T-helper 17 cell (primary cell): ENCODE measurements at regions not wholly inside any gene's neighbourhood (a gene's known extent, or its start where the extent isn't known, plus 50 kb on each side); places are given as distances from the start of the nearest gene placed in this dataset.
"Not testable (repeated sequence)": the region's sequence is repeated elsewhere in the genome, so short reads cannot be mapped to it uniquely, and the experiment has no call there.

Source experiments
- ATAC-seq: fragments of 150-1000 bp; cut with Tn5 transposase; 2 replicates; pipeline ENCODE4 v1.10.0; 2021; ENCODE audit warnings: mild to moderate bottlenecking, moderate library complexity
- DNase-seq, 3 donors: peaks; one replicate each; pipeline versions ENCODE4 v3.0.0 to v3.0.0-alpha.2; 2020 to 2021
- H3K9me3 ChIP-seq: one replicate; pipeline ENCODE4 v1.7.0; 2013; ENCODE audit warnings: low read length, mild to moderate bottlenecking; ENCODE audit not compliant: control insufficient read depth, poor library complexity, severe bottlenecking
- H3K27ac Mint-ChIP-seq: one replicate; pipeline ENCODE4 v1.8.0; 2022; ENCODE audit warnings: mild to moderate bottlenecking, moderate library complexity, mixed read lengths
- H3K27me3 Mint-ChIP-seq: one replicate; pipeline ENCODE4 v1.8.0; 2022; ENCODE audit warnings: mixed read lengths
- H3K36me3 Mint-ChIP-seq: one replicate; pipeline ENCODE4 v1.8.0; 2022; ENCODE audit warnings: low read depth, mixed read lengths
- H3K4me1 Mint-ChIP-seq: one replicate; pipeline ENCODE4 v1.8.0; 2022; ENCODE audit warnings: mild to moderate bottlenecking, mixed read lengths
- H3K4me3 Mint-ChIP-seq: one replicate; pipeline ENCODE4 v1.8.0; 2022; ENCODE audit warnings: mild to moderate bottlenecking, moderate library complexity, mixed read lengths

GRCh38 chr5:72705178-72705577 is 111.3 kb upstream of the TNPO1 start:
- peaks cover 32% of the 10 kb centered on the region for H3K27me3 Mint-ChIP-seq
- H3K36me3 Mint-ChIP-seq: no peaks in the 10 kb centered on the region
- no peak overlapping the region for H3K4me3 Mint-ChIP-seq
- no peaks in the 10 kb centered on the region for H3K9me3 ChIP-seq
- DNase-seq (no peak), ATAC-seq (no peak)
- H3K27ac Mint-ChIP-seq: no peak overlapping the region
- H3K4me1 Mint-ChIP-seq: no peaks in the 10 kb centered on the region

DNA sequence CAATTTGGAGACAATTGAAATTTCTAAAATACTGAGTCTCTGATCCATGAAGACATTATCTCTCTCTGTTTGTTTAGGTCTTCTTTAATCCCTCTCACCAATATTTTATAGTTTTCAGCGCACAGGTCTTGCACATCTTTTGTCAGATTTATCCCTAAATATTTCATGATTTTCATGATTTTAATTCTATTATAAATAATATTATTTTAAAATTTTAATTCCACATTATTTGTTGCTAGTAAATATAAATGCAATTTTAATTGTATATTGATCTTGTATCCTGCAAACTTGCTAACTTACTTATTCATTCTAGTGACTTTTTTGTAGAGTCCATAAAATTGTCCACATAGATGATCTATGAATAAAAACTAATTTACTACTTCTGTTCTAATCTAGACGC is 112.6 kb upstream of the TNPO1 start:
- H3K4me1 Mint-ChIP-seq: no peaks in the 10 kb centered on the region
- no peaks in the 10 kb centered on the region for H3K36me3 Mint-ChIP-seq
- no peaks in the 10 kb centered on the region for H3K9me3 ChIP-seq
- no peak overlapping the region for H3K27ac Mint-ChIP-seq
- H3K27me3 Mint-ChIP-seq: peaks cover 20% of the 10 kb centered on the region
- ATAC-seq: no peak
- no peak for DNase-seq
- H3K4me3 Mint-ChIP-seq: no peak overlapping the region

GRCh38 chr5:72702881-72703434 is 113.5 kb upstream of the TNPO1 start:
- Mint-ChIP-seq H3K36me3 (no peaks in the 10 kb centered on the region), H3K4me3 (no peak overlapping the region), H3K4me1 (no peaks in the 10 kb centered on the region), H3K27ac (no peak overlapping the region), H3K27me3 (peaks cover 22% of the 10 kb centered on the region)
- no peak for ATAC-seq
- no peak for DNase-seq
- no peaks in the 10 kb centered on the region for H3K9me3 ChIP-seq

DNA sequence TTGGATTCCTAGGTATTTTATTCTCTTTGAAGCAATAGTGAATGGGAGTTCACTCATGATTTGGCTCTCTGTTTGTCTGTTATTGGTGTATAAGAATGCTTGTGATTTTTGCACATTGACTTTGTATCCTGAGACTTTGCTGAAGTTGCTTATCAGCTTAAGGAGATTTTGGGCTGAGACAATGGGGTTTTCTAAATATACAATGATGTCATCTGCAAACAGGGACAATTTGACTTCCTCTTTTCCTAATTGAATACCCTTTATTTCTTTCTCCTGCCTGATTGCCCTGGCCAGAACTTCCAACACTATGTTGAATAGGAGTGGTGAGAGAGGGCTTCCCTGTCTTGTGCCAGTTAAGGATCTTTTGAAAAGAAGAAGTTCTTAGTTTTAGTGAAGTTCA is 114.4 kb upstream of the TNPO1 start:
- not testable (repeated sequence) for H3K9me3 ChIP-seq

DNA sequence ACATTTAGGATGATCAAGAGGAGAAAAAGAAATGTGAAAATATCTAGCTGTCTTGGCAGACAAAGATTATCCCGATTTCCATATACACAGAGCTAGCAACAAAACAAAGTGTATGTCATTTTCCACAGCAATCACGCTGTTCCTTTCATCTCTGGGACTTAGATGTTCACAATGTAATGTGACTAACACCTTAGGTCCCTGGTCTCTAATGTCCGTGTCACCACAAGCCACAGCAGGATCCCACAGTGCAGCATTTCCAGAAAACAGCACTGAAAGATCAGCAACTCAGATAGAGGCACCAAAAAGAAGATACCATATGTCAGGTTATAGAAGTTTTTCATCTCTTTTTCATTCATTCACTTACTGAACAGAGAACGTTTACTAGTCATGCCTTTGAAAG is 118.0 kb upstream of the TNPO1 start:
- no peak overlapping the region for H3K27ac Mint-ChIP-seq
- ATAC-seq (no peak), DNase-seq (no peak)
- peaks cover 31% of the 10 kb centered on the region for H3K27me3 Mint-ChIP-seq
- no peak overlapping the region for H3K4me3 Mint-ChIP-seq
- H3K4me1 Mint-ChIP-seq: no peaks in the 10 kb centered on the region
- H3K9me3 ChIP-seq: no peaks in the 10 kb centered on the region
- H3K36me3 Mint-ChIP-seq: peaks cover 2% of the 10 kb centered on the region

More for the DNA sequence above, 114.4 kb upstream of the TNPO1 start:
- not testable (repeated sequence) for ATAC-seq, H3K4me3 Mint-ChIP-seq, H3K36me3 Mint-ChIP-seq, H3K27ac Mint-ChIP-seq, DNase-seq, H3K4me1 Mint-ChIP-seq
- H3K27me3 Mint-ChIP-seq: peaks cover 16% of the 10 kb centered on the region

- Mint-ChIP-seq H3K4me1 (no peaks in the 10 kb centered on the region), H3K36me3 (peaks cover 2% of the 10 kb centered on the region), H3K4me3 (no peak overlapping the region), H3K27ac (no peak overlapping the region), H3K27me3 (peaks cover 39% of the 10 kb centered on the region)
- DNase-seq (no peak), ATAC-seq (no peak)
- H3K9me3 ChIP-seq: no peaks in the 10 kb centered on the region
Observed at GRCh38 chr5:72697622-72698021, 118.8 kb upstream of the TNPO1 start.

DNA sequence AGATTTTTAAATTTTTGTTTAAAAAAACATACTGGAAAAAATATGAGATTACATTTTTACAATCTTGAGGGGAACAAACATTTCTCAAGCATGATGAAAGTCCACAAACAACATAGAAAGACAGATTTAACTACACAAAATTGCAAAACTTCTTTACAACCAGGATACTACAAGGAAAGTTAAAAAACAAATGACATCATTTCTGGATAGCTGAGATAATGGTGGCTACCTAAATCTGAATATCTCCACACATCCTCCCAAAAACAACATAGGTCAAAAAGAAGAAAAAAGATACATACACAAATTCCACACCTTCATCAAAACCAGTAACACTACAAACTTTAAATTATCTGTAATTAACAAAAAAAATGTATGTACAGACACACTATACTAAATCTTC is 120.8 kb upstream of the TNPO1 start:
- ATAC-seq: no peak
- H3K4me1 Mint-ChIP-seq: no peaks in the 10 kb centered on the region

GRCh38 chr5:72694856-72695255 is 121.6 kb upstream of the TNPO1 start:
- H3K36me3 Mint-ChIP-seq: peaks cover 2% of the 10 kb centered on the region
- no peak overlapping the region for H3K4me3 Mint-ChIP-seq
- H3K4me1 Mint-ChIP-seq: no peaks in the 10 kb centered on the region
- no peak overlapping the region for H3K27ac Mint-ChIP-seq
- H3K9me3 ChIP-seq: no peaks in the 10 kb centered on the region
- ATAC-seq: no peak
- peaks cover 61% of the 10 kb centered on the region for H3K27me3 Mint-ChIP-seq
- no peak for DNase-seq

More for the DNA sequence above, 120.8 kb upstream of the TNPO1 start:
- Mint-ChIP-seq H3K4me3 (no peak overlapping the region), H3K27me3 (peaks cover 53% of the 10 kb centered on the region), H3K27ac (no peak overlapping the region), H3K36me3 (peaks cover 2% of the 10 kb centered on the region)
- no peaks in the 10 kb centered on the region for H3K9me3 ChIP-seq
- DNase-seq: no peak

DNA sequence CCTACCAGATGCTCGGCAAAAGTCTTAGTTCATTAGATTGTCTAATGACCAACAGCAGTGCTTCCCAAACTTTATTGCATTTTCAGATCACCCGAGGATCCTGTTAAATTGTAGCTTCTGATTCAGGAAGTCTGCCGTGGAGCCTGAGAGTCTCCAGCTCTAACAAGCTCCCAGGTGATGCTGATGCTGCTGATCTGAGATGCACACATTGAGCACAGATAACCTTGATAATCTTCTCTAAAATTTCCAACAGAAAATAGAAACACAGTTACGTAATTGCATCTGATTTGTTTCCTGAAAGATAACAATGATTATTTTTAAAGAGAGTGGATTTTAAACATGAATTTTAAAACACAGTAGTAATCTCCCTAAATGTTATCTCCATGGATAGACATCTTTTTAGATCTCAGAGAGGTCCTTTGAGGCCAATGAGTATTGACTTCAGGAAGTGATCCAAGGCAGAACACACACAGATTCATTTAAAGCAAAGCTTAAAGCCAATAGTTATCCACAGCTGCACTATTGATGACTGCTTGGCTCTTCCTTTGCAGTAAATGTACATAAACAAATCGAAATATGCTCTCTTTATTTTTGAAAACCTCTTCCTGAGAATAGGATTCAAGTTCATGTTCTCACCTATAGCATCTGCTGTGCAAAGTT is 122.8 kb upstream of the TNPO1 start:
- no peaks in the 10 kb centered on the region for H3K9me3 ChIP-seq
- DNase-seq: no peak
- H3K4me3 Mint-ChIP-seq: no peak overlapping the region
- H3K27me3 Mint-ChIP-seq: peaks cover 69% of the 10 kb centered on the region
- no peaks in the 10 kb centered on the region for H3K4me1 Mint-ChIP-seq
- H3K27ac Mint-ChIP-seq: no peak overlapping the region
- H3K36me3 Mint-ChIP-seq: peaks cover 2% of the 10 kb centered on the region
- no peak for ATAC-seq

GRCh38 chr5:72692651-72693442 is 123.6 kb upstream of the TNPO1 start:
- Mint-ChIP-seq H3K27me3 (peaks cover 63% of the 10 kb centered on the region), H3K27ac (no peak overlapping the region), H3K4me3 (no peak overlapping the region), H3K36me3 (peaks cover 2% of the 10 kb centered on the region), H3K4me1 (no peaks in the 10 kb centered on the region)
- DNase-seq (no peak), ATAC-seq (no peak)
- H3K9me3 ChIP-seq: no peaks in the 10 kb centered on the region

GRCh38 chr5:72692231-72692637 is 124.2 kb upstream of the TNPO1 start:
- H3K4me1 Mint-ChIP-seq: no peaks in the 10 kb centered on the region
- no peaks in the 10 kb centered on the region for H3K9me3 ChIP-seq
- no peak overlapping the region for H3K27ac Mint-ChIP-seq
- DNase-seq (no peak), ATAC-seq (no peak)
- H3K27me3 Mint-ChIP-seq: peaks cover 62% of the 10 kb centered on the region
- H3K4me3 Mint-ChIP-seq: no peak overlapping the region
- H3K36me3 Mint-ChIP-seq: peaks cover 2% of the 10 kb centered on the region

GRCh38 chr5:72691751-72692150 is 124.7 kb upstream of the TNPO1 start:
- no peaks in the 10 kb centered on the region for H3K4me1 Mint-ChIP-seq
- DNase-seq: no peak
- no peak overlapping the region for H3K27ac Mint-ChIP-seq
- H3K9me3 ChIP-seq: no peaks in the 10 kb centered on the region
- H3K27me3 Mint-ChIP-seq: peaks cover 61% of the 10 kb centered on the region
- no peaks in the 10 kb centered on the region for H3K36me3 Mint-ChIP-seq
- ATAC-seq: no peak
- H3K4me3 Mint-ChIP-seq: no peak overlapping the region

- Mint-ChIP-seq H3K27me3 (peaks cover 62% of the 10 kb centered on the region), H3K4me1 (no peaks in the 10 kb centered on the region), H3K27ac (no peak overlapping the region), H3K36me3 (no peaks in the 10 kb centered on the region), H3K4me3 (no peak overlapping the region)
- DNase-seq (no peak), ATAC-seq (no peak)
- no peaks in the 10 kb centered on the region for H3K9me3 ChIP-seq
Observed at GRCh38 chr5:72688916-72689315, 127.5 kb upstream of the TNPO1 start.
